GM12864 (cell line): ENCODE measurements at regions not wholly inside any gene's neighbourhood (a gene's known extent, or its start where the extent isn't known, plus 50 kb on each side); places are given as distances from the start of the nearest gene placed in this dataset.

Experiments used
- DNase-seq: peaks from one replicate; pipeline ENCODE4 v3.0.0-alpha.2; 2011; ENCODE audit warnings: low read depth
- H3K4me3 ChIP-seq: 2 replicates; pipeline ENCODE4 v1.5.1; 2011; ENCODE audit warnings: mild to moderate bottlenecking, low read depth, low read length, control low read depth
- CTCF ChIP-seq: IDR thresholded peaks from 2 replicates; pipeline ENCODE4 v1.5.1; 2011; ENCODE audit warnings: low read depth, mild to moderate bottlenecking, moderate library complexity, low read length, control low read depth, inconsistent platforms; ENCODE audit errors: missing control alignments

GRCh38 chr21:43339668-43340067 lies 87.3 kb downstream of the SIK1 start:
- TF ChIP-seq CTCF, result no peak
- H3K4me3 ChIP-seq, result no peak overlapping the region
- no peak for DNase-seq

GRCh38 chr21:43338951-43339350 lies 88.0 kb downstream of the SIK1 start:
- no peak for DNase-seq
- no peak overlapping the region for H3K4me3 ChIP-seq
- no peak for TF ChIP-seq CTCF

GRCh38 chr21:43337901-43338655 lies 88.9 kb downstream of the SIK1 start:
- H3K4me3 ChIP-seq, result no peak overlapping the region
- no peak for TF ChIP-seq CTCF
- DNase-seq, result no peak

GRCh38 chr21:43335119-43335518 lies 91.8 kb downstream of the SIK1 start:
- no peak overlapping the region for H3K4me3 ChIP-seq
- TF ChIP-seq CTCF, result no peak
- DNase-seq, result no peak

GRCh38 chr21:43334214-43334958 lies 92.5 kb downstream of the SIK1 start:
- DNase-seq, result no peak
- TF ChIP-seq CTCF, result no peak
- H3K4me3 ChIP-seq, result no peak overlapping the region

GRCh38 chr21:43333298-43334062 lies 93.5 kb downstream of the SIK1 start:
- DNase-seq, result no peak
- TF ChIP-seq CTCF, result no peak
- H3K4me3 ChIP-seq, result no peak overlapping the region
